GM12878 (cell line): ENCODE measurements at regions not wholly inside any gene's neighbourhood (a gene's known extent, or its start where the extent isn't known, plus 50 kb on each side); places are given as distances from the start of the nearest gene placed in this dataset.

Experiments used
- ATAC-seq: fragments of 200-7000 bp; cut with Tn5 transposase; 3 replicates; pipeline ENCODE4 v1.9.1; 2020; ENCODE audit warnings: mild to moderate bottlenecking, moderate library complexity
- BruUV-seq: library from RNA; stranded (reverse); fragments of 400-500 nt; replicated peaks from 2 replicates; lab custom pipeline; 2021; lab: Mats Ljungman, UMichigan
- CTCF ChIA-PET: fragments of 300-600 bp; sonication (Branson Sonifier 250); formaldehyde crosslinking; extraction: SDS; loops from one replicate; lab custom pipeline; 2021; ENCODE audit warnings: inconsistent platforms; lab: Yijun Ruan, JAX
- POLR2A ChIA-PET: fragments of 350-600 bp; formaldehyde crosslinking; extraction: SDS; loops from one replicate; lab custom pipeline; 2021; ENCODE audit warnings: inconsistent platforms; lab: Charles Lee
- RAD21 ChIA-PET: fragments of 300-600 bp; sonication (Branson Sonifier 250); formaldehyde crosslinking; loops from one replicate; lab custom pipeline; 2023; ENCODE audit warnings: antibody characterized with exemption; ENCODE audit not compliant: unreplicated experiment; lab: Charles Lee
- SMC1A ChIA-PET: fragments of 300-600 bp; sonication (Branson Sonifier 250); formaldehyde crosslinking; loops from one replicate; lab custom pipeline; 2023; ENCODE audit not compliant: unreplicated experiment, uncharacterized antibody; lab: Charles Lee
- DNase-seq: peaks from one replicate; pipeline ENCODE4 v3.0.0-alpha.2; 2011; ENCODE audit warnings: low read depth, low spot score
- FAIRE-seq: peaks from 3 replicates; lab custom pipeline; 2011; peaks lifted over from hg19 to GRCh38; lab: Jason Lieb, UNC
- H2AFZ ChIP-seq: 2 replicates; pipeline ENCODE4 v1.6.0; 2011; ENCODE audit warnings: low read depth, low read length, control low read depth; ENCODE audit not compliant: control insufficient read depth
- H3K27ac ChIP-seq: 2 replicates; pipeline ENCODE4 v1.5.1; 2011; ENCODE audit warnings: control low read depth; ENCODE audit not compliant: control insufficient read depth, insufficient read depth
- H3K27me3 ChIP-seq, 2 experiments: replicated peaks in 1 of 2; 2 replicates each; pipeline versions ENCODE4 v1.6.0 to v1.6.1; 2011; ENCODE audit warnings: low read length in 1 of 2; ENCODE audit not compliant: control insufficient read depth in 2 of 2, insufficient read depth in 2 of 2
- H3K36me3 ChIP-seq, 2 experiments: 2 replicates each; pipeline ENCODE4 v1.5.1; 2011; ENCODE audit warnings: low read length in 1 of 2; ENCODE audit not compliant: control insufficient read depth in 2 of 2, insufficient read depth in 2 of 2
- H3K4me1 ChIP-seq: 2 replicates; pipeline ENCODE4 v1.6.1; 2011; ENCODE audit warnings: mild to moderate bottlenecking, low read length, moderate library complexity, mixed read lengths; ENCODE audit not compliant: control insufficient read depth, insufficient read depth
- H3K4me2 ChIP-seq: 2 replicates; pipeline ENCODE4 v1.6.0; 2011; ENCODE audit warnings: control low read depth; ENCODE audit not compliant: control insufficient read depth, insufficient read depth
- H3K4me3 ChIP-seq: fragments of 200-600 bp; sonication (generic); 2 replicates; pipeline ENCODE4 v1.5.1; 2016
- H3K79me2 ChIP-seq: 2 replicates; pipeline ENCODE4 v1.6.0; 2011; ENCODE audit warnings: low read length; ENCODE audit not compliant: control insufficient read depth, insufficient read depth
- H3K9ac ChIP-seq: 2 replicates; pipeline ENCODE4 v1.8.0; 2011; ENCODE audit warnings: low read length, control low read depth, mixed read lengths; ENCODE audit not compliant: control insufficient read depth, insufficient read depth
- H3K9me3 ChIP-seq: replicated peaks from 3 replicates; pipeline ENCODE4 v1.5.1; 2011; ENCODE audit warnings: mild to moderate bottlenecking, low read length; ENCODE audit not compliant: control insufficient read depth, insufficient read depth
- H4K20me1 ChIP-seq: 2 replicates; pipeline ENCODE4 v1.6.0; 2011; ENCODE audit not compliant: control insufficient read depth, insufficient read depth
- BCLAF1 ChIP-seq: fragments of 450-650 bp; IDR thresholded peaks from 2 replicates; pipeline ENCODE4 v1.6.1; 2017; ENCODE audit warnings: antibody characterized with exemption, mild to moderate bottlenecking, moderate library complexity
- BHLHE40 ChIP-seq, 2 experiments: fragments of 450-650 bp in 1 of 2; IDR thresholded peaks; 2 replicates each; pipeline ENCODE4 v1.6.1; 2011 to 2017; ENCODE audit warnings: low read depth in 2 of 2, borderline replicate concordance in 1 of 2, improper control_type of control experiment in 1 of 2, low read length in 1 of 2, mild to moderate bottlenecking in 1 of 2
- CHD1 ChIP-seq: IDR thresholded peaks from 2 replicates; pipeline ENCODE4 v1.6.1; 2012; ENCODE audit warnings: low read depth, low read length, improper control_type of control experiment
- FOXM1 ChIP-seq: IDR thresholded peaks from 2 replicates; pipeline ENCODE4 v1.6.1; 2012; ENCODE audit warnings: low read depth, mild to moderate bottlenecking, inconsistent platforms, low read length, moderate library complexity
- NR2C1 ChIP-seq: fragments of 450-650 bp; IDR thresholded peaks from 2 replicates; pipeline ENCODE4 v1.6.1; 2017; ENCODE audit warnings: antibody characterized with exemption, mild to moderate bottlenecking, moderate library complexity
- PAX5 ChIP-seq: IDR thresholded peaks from 2 replicates; pipeline ENCODE4 v1.6.1; 2011; ENCODE audit warnings: low read depth, low read length, borderline replicate concordance
- RUNX3 ChIP-seq: IDR thresholded peaks from 2 replicates; pipeline ENCODE4 v1.6.1; 2012; ENCODE audit warnings: low read length, inconsistent platforms
- STAT1 ChIP-seq: fragments of 450-650 bp; conservative IDR thresholded peaks from 2 replicates; pipeline ENCODE4 v1.6.1; 2014; ENCODE audit warnings: antibody characterized with exemption, mild to moderate bottlenecking
- ZZZ3 ChIP-seq: IDR thresholded peaks from 2 replicates; pipeline ENCODE4 v1.6.1; 2011; ENCODE audit warnings: low read depth; ENCODE audit not compliant: control insufficient read depth, insufficient read length
- WGBS: methylation state at CpG from one replicate; pipeline ENCODE4 v1.1.6; 2016; ENCODE audit warnings: low lambda C conversion rate; ENCODE audit not compliant: insufficient replicate concordance, insufficient coverage; ENCODE audit errors: missing lambda C conversion rate; 5-methylcytosine and 5-hydroxymethylcytosine counted together
- in situ Hi-C: fragments of 300-500 bp; cut with MboI; formaldehyde crosslinking; loops from 9 replicates; pipeline ENCODE4 v1.14.3; 2018; ENCODE audit warnings: mixed read lengths
- intact Hi-C: fragments of 100-400 bp; cut with micrococcal nuclease; formaldehyde crosslinking; loops from one replicate; pipeline ENCODE4 v1.14.2; 2022; ENCODE audit not compliant: unreplicated experiment
- TF ChIP-seq, protein P1 (sequence below): IDR thresholded peaks from 2 replicates; pipeline ENCODE4 v1.6.1; 2011; ENCODE audit warnings: borderline replicate concordance, low read depth, mild to moderate bottlenecking, moderate library complexity, mixed read lengths, low read length; ENCODE audit not compliant: insufficient read depth; ENCODE audit errors: extremely low read length
- TF ChIP-seq, protein P2 (sequence below): IDR thresholded peaks from 2 replicates; pipeline ENCODE4 v1.6.1; 2011; ENCODE audit warnings: mild to moderate bottlenecking, low read depth, low read length, moderate library complexity; ENCODE audit not compliant: insufficient replicate concordance

GRCh38 chr6:165872311-165872710 is 209.3 kb upstream of the PDE10A start:
- BruUV-seq = no TSS peak
- ChIA-PET POLR2A (interaction anchor here (0.6 kb wide), 1 partner anchor 235 kb away, joined by 4 read pairs; no protein-coding TSS in a partner anchor), SMC1A (interaction anchor here (0.7 kb wide), 1 partner anchor 127 kb away, joined by 3 read pairs; no protein-coding TSS in a partner anchor), RAD21 (no interaction called here), CTCF (interaction anchor here (0.7 kb wide), 1 partner anchor 520 kb away, joined by 3 read pairs; no protein-coding TSS in a partner anchor)
- no peak for FAIRE-seq
- intact Hi-C loops (no loop called here), in situ Hi-C loops (no loop called here)
- no peak for ATAC-seq
- H3K9me3 ChIP-seq = no peaks in the 10 kb centered on the region
- H3K4me2 ChIP-seq = no peak overlapping the region
- no peak overlapping the region for H3K9ac ChIP-seq
- no peaks in the 10 kb centered on the region for H3K79me2 ChIP-seq
- no peak overlapping the region for H2AFZ ChIP-seq
- TF ChIP-seq FOXM1 = no peak
- no peak for TF ChIP-seq STAT1
- TF ChIP-seq, protein P1, sequence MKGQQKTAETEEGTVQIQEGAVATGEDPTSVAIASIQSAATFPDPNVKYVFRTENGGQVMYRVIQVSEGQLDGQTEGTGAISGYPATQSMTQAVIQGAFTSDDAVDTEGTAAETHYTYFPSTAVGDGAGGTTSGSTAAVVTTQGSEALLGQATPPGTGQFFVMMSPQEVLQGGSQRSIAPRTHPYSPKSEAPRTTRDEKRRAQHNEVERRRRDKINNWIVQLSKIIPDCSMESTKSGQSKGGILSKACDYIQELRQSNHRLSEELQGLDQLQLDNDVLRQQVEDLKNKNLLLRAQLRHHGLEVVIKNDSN = no peak
- no peak for TF ChIP-seq BHLHE40 (IDR thresholded peaks at IDR 0.05; ENCODE audit: borderline replicate concordance in 1 of 2, low read depth in 2 of 2, low read length in 1 of 2)
- TF ChIP-seq NR2C1 = no peak
- TF ChIP-seq, protein P2, sequence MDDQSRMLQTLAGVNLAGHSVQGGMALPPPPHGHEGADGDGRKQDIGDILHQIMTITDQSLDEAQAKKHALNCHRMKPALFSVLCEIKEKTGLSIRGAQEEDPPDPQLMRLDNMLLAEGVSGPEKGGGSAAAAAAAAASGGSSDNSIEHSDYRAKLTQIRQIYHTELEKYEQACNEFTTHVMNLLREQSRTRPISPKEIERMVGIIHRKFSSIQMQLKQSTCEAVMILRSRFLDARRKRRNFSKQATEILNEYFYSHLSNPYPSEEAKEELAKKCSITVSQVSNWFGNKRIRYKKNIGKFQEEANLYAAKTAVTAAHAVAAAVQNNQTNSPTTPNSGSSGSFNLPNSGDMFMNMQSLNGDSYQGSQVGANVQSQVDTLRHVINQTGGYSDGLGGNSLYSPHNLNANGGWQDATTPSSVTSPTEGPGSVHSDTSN = no peak
- no peak for TF ChIP-seq BCLAF1
- TF ChIP-seq ZZZ3 = no peak
- TF ChIP-seq CHD1 = no peak
- TF ChIP-seq PAX5 = no peak
- TF ChIP-seq RUNX3 = no peak
- WGBS = 0% methylated on average over 3 of the region's 3 CpGs
- no peak for DNase-seq
- H3K4me3 ChIP-seq = no peak overlapping the region
- H4K20me1 ChIP-seq = no peaks in the 10 kb centered on the region
- no peaks in the 10 kb centered on the region for H3K4me1 ChIP-seq
- no peaks in the 10 kb centered on the region for H3K36me3 ChIP-seq
- H3K27ac ChIP-seq = no peak overlapping the region
- peaks cover 2% of the 10 kb centered on the region in 2 experiments; a peak in 1 of 4 replicates for H3K27me3 ChIP-seq
